GM13977 (cell line): ENCODE measurements at regions not wholly inside any gene's neighbourhood (a gene's known extent, or its start where the extent isn't known, plus 50 kb on each side); places are given as distances from the start of the nearest gene placed in this dataset.
A peak's percentile ranks its signal among the peaks of the same experiment; 100 is the strongest.

Source experiments
- DNase-seq: peaks from one replicate; pipeline ENCODE4 v3.0.0; 2012; ENCODE audit warnings: low spot score
- CTCF ChIP-seq: IDR thresholded peaks from 2 replicates; pipeline ENCODE4 v1.5.1; 2012; ENCODE audit warnings: mild to moderate bottlenecking, control low read depth; ENCODE audit not compliant: insufficient read depth; ENCODE audit errors: extremely low read depth, missing control alignments
- in situ Hi-C: fragments of 300-500 bp; cut with MboI; formaldehyde crosslinking; loops from one replicate; pipeline ENCODE4 v1.12.0; 2022; ENCODE audit warnings: low sequenced_read_pairs, low pct_unique_long_range_greater_than_20kb, mixed read lengths, inconsistent platforms; ENCODE audit not compliant: unreplicated experiment

- no peak for TF ChIP-seq CTCF
- in situ Hi-C loops = no loop called here
- DNase-seq = no peak
These were observed 539.1 kb downstream of the MFSD1 start for GRCh38 chr3:159340877-159341500.

GRCh38 chr3:159346271-159346903 is 544.5 kb downstream of the MFSD1 start:
- in situ Hi-C loops = no loop called here
- TF ChIP-seq CTCF = no peak
- no peak for DNase-seq

GRCh38 chr3:159348431-159348830 is 546.6 kb downstream of the MFSD1 start:
- no peak for TF ChIP-seq CTCF
- in situ Hi-C loops = no loop called here
- no peak for DNase-seq

- in situ Hi-C loops = no loop called here
- DNase-seq = peak; percentile 3
- no peak for TF ChIP-seq CTCF
These were observed 554.8 kb downstream of the MFSD1 start for GRCh38 chr3:159356606-159357005.

- in situ Hi-C loops = no loop called here
- no peak for TF ChIP-seq CTCF
- DNase-seq = no peak
These were observed 562.7 kb downstream of the MFSD1 start for GRCh38 chr3:159364511-159364910.

- DNase-seq = no peak
These were observed 564.6 kb downstream of the MFSD1 start for GRCh38 chr3:159366476-159366875.

More at GRCh38 chr3:159366476-159366875, 564.6 kb downstream of the MFSD1 start:
- in situ Hi-C loops = no loop called here
- TF ChIP-seq CTCF = no peak
